Activated T-cell treated with anti-CD3 and anti-CD28 coated beads for 4 hours (primary cell): ENCODE measurements at regions not wholly inside any gene's neighbourhood (a gene's known extent, or its start where the extent isn't known, plus 50 kb on each side); places are given as distances from the start of the nearest gene placed in this dataset.
"Not testable (repeated sequence)": the region's sequence is repeated elsewhere in the genome, so short reads cannot be mapped to it uniquely, and the experiment has no call there.

Experiments
- DNase-seq: peaks from one replicate; pipeline ENCODE4 v3.0.0-alpha.2; 2020

GRCh38 chr1:38746941-38747600 lies 112.5 kb downstream of the RRAGC start:
- no peak for DNase-seq

DNA sequence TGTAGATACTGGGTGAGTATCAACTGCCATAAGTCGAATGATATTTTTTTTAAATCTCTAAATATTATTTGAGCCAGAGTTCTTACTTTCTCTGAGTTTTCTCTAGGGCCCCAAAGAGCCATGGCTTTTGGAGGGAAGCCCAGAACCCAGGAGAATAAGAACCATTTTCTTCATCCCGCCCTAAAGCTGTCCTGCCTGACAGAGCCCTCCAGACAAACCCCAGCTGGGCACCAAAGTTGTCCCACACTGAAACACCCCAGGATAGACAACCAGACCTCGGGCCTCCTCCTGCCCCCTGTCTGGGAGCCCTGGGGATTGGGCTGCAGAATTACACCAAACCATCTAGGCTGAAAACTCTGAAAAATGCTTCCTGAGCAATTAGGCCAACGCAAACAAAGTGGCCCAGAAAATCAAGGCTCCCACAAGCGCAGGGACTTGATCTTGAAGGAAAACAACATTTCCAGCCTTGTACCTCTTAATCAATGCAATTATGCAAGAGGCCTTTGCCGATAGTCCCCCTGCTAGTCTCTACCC lies 113.1 kb downstream of the RRAGC start:
- DNase-seq, result no peak

GRCh38 chr1:38745476-38746401 lies 113.8 kb downstream of the RRAGC start:
- no peak for DNase-seq

DNA sequence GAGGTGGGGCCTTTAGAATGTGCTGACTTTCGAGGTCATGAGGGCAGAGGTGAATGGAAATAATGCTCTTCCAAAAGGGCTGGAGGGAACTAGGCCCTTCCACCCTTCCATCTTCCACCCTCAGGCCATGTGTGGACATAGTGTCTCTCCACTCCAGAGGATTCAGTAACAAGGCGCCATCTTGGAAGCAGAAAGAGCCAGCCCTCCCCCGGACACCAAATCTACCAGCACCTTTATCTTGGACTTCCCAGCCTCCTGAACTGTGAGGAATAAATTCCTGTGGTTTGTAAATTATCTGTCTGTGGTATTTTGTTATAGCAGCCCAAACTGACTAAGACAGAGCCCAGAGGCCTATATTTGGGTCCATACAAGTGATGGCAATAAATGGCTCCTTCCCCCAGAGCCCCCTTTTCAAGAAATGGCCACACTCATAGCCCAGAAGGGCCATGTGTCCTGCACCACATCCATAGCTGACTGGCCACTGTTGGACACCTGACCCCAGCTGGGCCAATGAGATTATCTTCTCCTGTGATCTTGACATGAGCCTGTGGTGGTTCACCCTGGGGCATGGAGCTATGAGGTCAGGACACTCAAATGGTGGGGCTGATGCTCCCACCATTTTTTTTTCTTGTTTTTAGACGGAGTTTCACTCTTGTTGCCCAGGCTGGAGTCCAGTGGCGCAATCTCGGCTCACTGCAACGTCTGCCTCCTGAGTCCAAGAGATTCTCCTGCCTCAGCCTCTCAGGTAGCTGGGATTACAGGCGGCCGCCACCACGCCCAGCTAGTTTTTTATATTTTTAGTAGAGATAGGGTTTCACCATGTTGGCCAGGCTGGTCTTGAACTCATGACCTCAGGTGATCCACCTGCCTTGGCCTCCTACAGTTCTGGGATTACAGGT lies 114.9 kb downstream of the RRAGC start:
- DNase-seq, result no peak

GRCh38 chr1:38743184-38743583 lies 116.4 kb downstream of the RRAGC start:
- DNase-seq, result no peak

GRCh38 chr1:38741341-38741740 lies 118.2 kb downstream of the RRAGC start:
- no peak for DNase-seq

DNA sequence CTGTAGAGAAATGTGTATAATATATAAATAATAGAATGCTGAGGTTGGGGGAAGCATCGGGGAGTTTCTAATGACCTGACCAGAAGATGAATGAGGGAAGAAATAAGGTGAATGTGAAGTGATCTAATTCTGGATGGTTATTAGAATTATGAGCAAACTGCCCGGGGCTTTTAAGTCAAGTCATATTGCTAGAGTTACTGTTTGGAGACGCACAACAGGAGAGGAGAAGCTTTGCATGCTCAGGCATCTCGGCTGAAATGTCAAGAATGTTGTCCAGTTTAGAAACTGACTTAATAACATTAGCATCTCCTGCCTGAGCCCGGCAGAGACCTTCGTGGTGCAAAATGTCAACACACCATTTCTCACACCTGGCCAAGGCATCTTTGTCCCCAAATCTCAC lies 119.1 kb downstream of the RRAGC start:
- DNase-seq, result no peak

GRCh38 chr1:38738207-38738606 lies 121.4 kb downstream of the RRAGC start:
- no peak for DNase-seq

- DNase-seq, result no peak
These were observed 123.2 kb downstream of the RRAGC start for GRCh38 chr1:38736399-38736798.

DNA sequence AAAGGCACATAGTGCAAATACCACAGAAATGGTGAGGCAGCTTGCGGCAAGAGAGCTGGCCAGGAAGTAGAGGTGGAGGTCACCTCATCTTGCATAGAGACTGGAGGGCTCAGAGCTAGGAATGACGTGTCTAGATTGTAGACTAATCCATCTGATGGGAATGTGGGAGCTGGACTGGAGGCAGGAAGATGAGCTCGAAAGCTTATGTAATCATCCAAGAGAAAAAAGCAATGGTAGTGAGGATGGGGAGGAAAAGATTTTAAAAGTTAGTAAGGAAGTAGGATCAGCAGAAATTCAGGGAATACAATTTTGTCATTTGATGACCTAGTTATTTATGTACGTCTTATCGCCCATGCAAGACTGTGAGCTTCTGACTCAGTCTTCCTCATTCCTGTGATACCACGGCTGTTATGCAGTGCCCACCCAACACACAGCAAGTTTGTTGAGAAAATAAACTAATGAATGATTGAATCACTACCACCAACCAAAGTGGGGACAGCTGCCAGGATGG lies 123.9 kb downstream of the RRAGC start:
- no peak for DNase-seq

DNA sequence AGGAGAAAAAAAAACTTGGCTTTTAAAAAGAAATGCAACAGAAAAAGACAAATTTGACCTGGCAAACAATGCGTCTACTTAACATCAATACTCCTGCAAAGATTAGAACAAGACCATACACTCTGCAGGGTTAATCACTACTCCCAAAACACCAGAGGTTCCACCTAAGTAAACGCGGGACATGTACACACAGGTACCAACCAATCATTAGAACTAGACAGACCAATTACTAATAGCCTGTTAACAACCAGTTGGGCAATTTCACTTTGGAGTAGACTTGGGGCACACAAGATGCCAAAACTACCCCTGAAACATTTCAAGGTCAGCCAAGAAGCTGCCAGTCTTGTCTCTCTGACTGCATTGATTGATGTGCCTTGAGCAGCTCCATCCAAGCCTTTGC lies 125.8 kb downstream of the RRAGC start:
- no peak for DNase-seq

DNA sequence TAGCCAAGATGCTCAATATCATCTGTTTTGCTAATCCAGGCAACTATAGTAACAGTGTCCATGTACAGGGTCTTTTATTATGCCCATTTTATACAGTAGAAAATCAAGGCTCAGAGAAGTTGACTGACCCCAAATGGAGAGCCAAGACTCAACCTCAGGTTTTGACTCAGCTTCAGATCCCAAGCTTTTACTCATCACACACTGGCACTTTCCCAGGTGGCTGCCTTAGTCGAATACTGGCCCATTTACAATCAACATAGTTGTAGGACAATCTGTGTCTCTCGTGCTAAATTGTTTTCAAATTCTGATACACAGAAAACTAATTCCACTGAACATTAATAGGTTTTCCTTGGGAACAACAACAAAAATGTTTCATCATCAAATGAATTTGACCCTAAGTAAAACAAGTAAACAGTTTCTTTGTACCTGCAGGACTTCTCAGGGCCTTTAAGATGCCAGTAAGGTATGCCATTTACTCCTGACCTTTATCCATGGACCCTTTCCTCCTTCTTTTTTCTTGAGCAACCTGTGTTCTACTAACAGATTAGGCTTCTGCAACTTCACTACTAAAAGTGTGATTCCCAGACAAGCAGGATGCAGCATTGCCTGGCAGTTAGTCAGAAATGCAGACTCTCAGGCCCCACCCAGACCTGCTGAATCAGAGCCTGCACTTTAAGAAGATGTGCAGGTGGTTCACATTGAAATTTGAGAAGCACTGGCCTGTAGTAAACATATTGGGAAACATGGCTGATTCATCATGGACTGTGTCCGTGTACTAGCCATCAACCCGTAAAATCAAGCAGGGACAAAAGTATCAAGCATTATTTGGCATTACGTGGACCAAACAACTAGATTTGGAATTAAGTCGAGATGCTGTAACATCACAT lies 128.8 kb downstream of the RRAGC start:
- DNase-seq, result no peak

DNA sequence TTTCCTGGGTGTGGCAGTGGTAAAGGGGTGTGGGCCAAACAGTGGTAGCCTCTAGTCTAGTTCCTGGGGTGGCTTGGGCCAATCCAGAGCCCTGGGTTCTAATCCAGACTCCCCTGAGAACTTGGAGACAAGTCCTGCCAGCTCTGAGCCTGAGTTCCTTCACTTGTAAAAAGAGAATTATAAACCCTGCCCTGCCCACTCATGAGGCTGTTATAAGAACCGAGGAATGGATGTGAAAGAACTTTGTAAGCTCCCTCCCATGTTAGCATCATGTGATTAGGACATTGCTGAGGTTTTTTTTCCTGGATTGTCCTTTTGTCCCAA lies 131.0 kb downstream of the RRAGC start:
- no peak for DNase-seq

GRCh38 chr1:38727684-38728584 lies 131.6 kb downstream of the RRAGC start:
- no peak for DNase-seq

- not testable (repeated sequence) for DNase-seq
These were observed 134.1 kb downstream of the RRAGC start for GRCh38 chr1:38725321-38725961.

GRCh38 chr1:38724160-38725131 lies 135.1 kb downstream of the RRAGC start:
- no peak for DNase-seq

DNA sequence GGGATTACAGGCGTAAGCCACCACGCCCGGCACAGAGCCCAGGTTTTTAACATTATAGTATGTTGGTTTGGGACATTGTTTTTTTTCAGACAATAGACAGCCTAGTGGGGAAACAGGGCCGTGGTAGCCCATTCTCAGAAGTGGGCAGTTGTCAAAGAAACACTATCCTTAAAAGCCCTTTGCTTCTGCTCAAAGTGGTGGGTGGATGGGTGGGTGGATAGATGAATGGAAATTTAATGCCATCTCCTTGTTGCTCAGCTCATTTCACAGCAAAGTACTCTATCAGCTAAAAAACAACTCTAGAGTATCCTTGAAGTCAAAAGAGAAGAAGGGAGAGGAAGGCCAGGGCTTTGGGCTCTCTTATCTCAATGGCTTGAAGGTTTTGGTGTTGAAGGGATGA lies 137.8 kb downstream of the RRAGC start:
- DNase-seq, result no peak

GRCh38 chr1:38719880-38720279 lies 139.7 kb downstream of the RRAGC start:
- DNase-seq, result no peak

- no peak for DNase-seq
These were observed 141.5 kb downstream of the RRAGC start for GRCh38 chr1:38718031-38718430.
